HG03025 (cell line): ENCODE measurements at regions not wholly inside any gene's neighbourhood (a gene's known extent, or its start where the extent isn't known, plus 50 kb on each side); places are given as distances from the start of the nearest gene placed in this dataset.
"Not testable (repeated sequence)": the region's sequence is repeated elsewhere in the genome, so short reads cannot be mapped to it uniquely, and the experiment has no call there.

ENCODE experiments used
- ATAC-seq: cut with Tn5 transposase; IDR thresholded peaks from one replicate; pipeline ENCODE4 v1.9.1; 2021; ENCODE audit warnings: mild to moderate bottlenecking, moderate library complexity; ENCODE audit not compliant: unreplicated experiment, low FRiP score

- no peak for ATAC-seq
Observed at GRCh38 chr12:34219046-34219770, 196.9 kb downstream of the ALG10 start.

- not testable (repeated sequence) for ATAC-seq
Observed at GRCh38 chr12:34220079-34220478, 197.8 kb downstream of the ALG10 start.

- ATAC-seq, result no peak
Observed at GRCh38 chr12:34223640-34224039, 201.3 kb downstream of the ALG10 start.

GRCh38 chr12:34226044-34226443 lies 203.7 kb downstream of the ALG10 start:
- not testable (repeated sequence) for ATAC-seq

- ATAC-seq, result not testable (repeated sequence)
Observed at GRCh38 chr12:34228046-34228445, 205.8 kb downstream of the ALG10 start.

GRCh38 chr12:34229033-34229432 lies 206.7 kb downstream of the ALG10 start:
- ATAC-seq, result not testable (repeated sequence)

- no peak for ATAC-seq
Observed at GRCh38 chr12:34233618-34234017, 211.3 kb downstream of the ALG10 start.

- ATAC-seq, result no peak
Observed at GRCh38 chr12:34236073-34236472, 213.8 kb downstream of the ALG10 start.

- no peak for ATAC-seq
Observed at GRCh38 chr12:34244608-34245007, 222.3 kb downstream of the ALG10 start.

GRCh38 chr12:34249271-34249670 lies 227.0 kb downstream of the ALG10 start:
- ATAC-seq, result no peak

GRCh38 chr12:34251879-34252278 lies 229.6 kb downstream of the ALG10 start:
- not testable (repeated sequence) for ATAC-seq

GRCh38 chr12:34253674-34254073 lies 231.4 kb downstream of the ALG10 start:
- no peak for ATAC-seq

- no peak for ATAC-seq
Observed at GRCh38 chr12:34257093-34257492, 234.8 kb downstream of the ALG10 start.

GRCh38 chr12:34262140-34262539 lies 239.8 kb downstream of the ALG10 start:
- not testable (repeated sequence) for ATAC-seq

- no peak for ATAC-seq
Observed at GRCh38 chr12:34264110-34264509, 241.8 kb downstream of the ALG10 start.

- ATAC-seq, result not testable (repeated sequence)
Observed at GRCh38 chr12:34273703-34274102, 251.4 kb downstream of the ALG10 start.

GRCh38 chr12:34275129-34275528 lies 252.8 kb downstream of the ALG10 start:
- ATAC-seq, result no peak

- no peak for ATAC-seq
Observed at GRCh38 chr12:34286483-34286882, 264.2 kb downstream of the ALG10 start.

GRCh38 chr12:34286934-34287333 lies 264.6 kb downstream of the ALG10 start:
- ATAC-seq, result no peak

- no peak for ATAC-seq
Observed at GRCh38 chr12:34287437-34287836, 265.1 kb downstream of the ALG10 start.

GRCh38 chr12:34287986-34288962 lies 266.0 kb downstream of the ALG10 start:
- no peak for ATAC-seq
